Tibial artery (tissue), 4 donors: ENCODE measurements at regions not wholly inside any gene's neighbourhood (a gene's known extent, or its start where the extent isn't known, plus 50 kb on each side); places are given as distances from the start of the nearest gene placed in this dataset.

Experiments
- DNase-seq, 2 donors: peaks; one replicate each; pipeline ENCODE4 v3.0.0-alpha.2; 2019
- H3K27ac ChIP-seq, 2 donors: fragments of 200-600 bp; sonication (generic) in 1 of 2; 1 replicate in 1 of 2; 2 replicates in 1 of 2; pipeline ENCODE4 v1.5.1; 2018 to 2019; ENCODE audit warnings: mild to moderate bottlenecking in 1 of 2
- H3K27me3 ChIP-seq, 2 donors: fragments of 200-600 bp; sonication (generic) in 1 of 2; one replicate each; pipeline versions ENCODE4 v1.5.1 to v1.6.0; 2016 to 2019
- H3K36me3 ChIP-seq, 3 donors: fragments of 200-600 bp; sonication (generic) in 2 of 3; one replicate each; pipeline ENCODE4 v1.5.1; 2016 to 2019; ENCODE audit warnings: mild to moderate bottlenecking in 2 of 3
- H3K4me1 ChIP-seq, 4 donors: fragments of 200-600 bp; sonication (generic) in 2 of 4; 1 replicate in 3 of 4; 2 replicates in 1 of 4; pipeline ENCODE4 v1.5.1; 2016 to 2019
- H3K4me3 ChIP-seq, 2 donors: fragments of 200-600 bp; sonication (generic) in 1 of 2; 1 replicate in 1 of 2; 2 replicates in 1 of 2; pipeline ENCODE4 v1.5.1; 2018 to 2019; ENCODE audit warnings: mild to moderate bottlenecking in 2 of 2
- H3K9me3 ChIP-seq, 3 donors: fragments of 200-600 bp; sonication (generic) in 1 of 3; one replicate each; pipeline ENCODE4 v1.5.1; 2016 to 2019
- intact Hi-C: fragments of 100-400 bp; cut with DNase I; formaldehyde crosslinking; loops from one replicate; pipeline ENCODE4 v1.15.0; 2023; ENCODE audit warnings: low total_unique reads
- TF ChIP-seq, protein P1 (sequence below), 2 experiments: fragments of 200-600 bp in 1 of 2; fragments of 450-650 bp in 1 of 2; IDR thresholded peaks; one replicate each; pipeline ENCODE4 v1.5.1; 2017 to 2019; ENCODE audit warnings: antibody characterized with exemption in 2 of 2, mild to moderate bottlenecking in 1 of 2, moderate library complexity in 1 of 2

DNA sequence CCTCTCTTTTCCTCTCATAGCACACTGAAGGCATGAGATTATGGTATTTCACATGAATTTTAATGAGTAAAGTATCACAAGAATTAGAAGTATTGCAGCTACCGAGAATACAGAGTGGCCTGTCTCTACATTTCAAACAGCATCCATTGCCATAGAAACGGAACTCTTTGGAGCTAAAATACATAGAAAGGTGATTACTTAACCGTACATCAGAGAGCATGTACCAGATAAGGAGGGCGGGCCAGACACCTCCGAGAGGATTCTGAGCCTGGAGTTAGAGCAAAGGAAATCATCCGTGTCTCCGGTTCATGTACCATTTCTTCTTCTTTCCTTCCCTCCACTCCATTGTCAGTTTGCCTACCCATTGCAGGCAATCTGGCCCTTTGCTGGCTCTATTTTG, 196.7 kb downstream of the KLF6 start:
- DNase-seq = no peak
- H3K27me3 ChIP-seq = no peaks in the 10 kb centered on the region
- H3K4me3 ChIP-seq = no peak overlapping the region
- H3K9me3 ChIP-seq = no peaks in the 10 kb centered on the region
- intact Hi-C loops = no loop called here
- TF ChIP-seq, protein P1, sequence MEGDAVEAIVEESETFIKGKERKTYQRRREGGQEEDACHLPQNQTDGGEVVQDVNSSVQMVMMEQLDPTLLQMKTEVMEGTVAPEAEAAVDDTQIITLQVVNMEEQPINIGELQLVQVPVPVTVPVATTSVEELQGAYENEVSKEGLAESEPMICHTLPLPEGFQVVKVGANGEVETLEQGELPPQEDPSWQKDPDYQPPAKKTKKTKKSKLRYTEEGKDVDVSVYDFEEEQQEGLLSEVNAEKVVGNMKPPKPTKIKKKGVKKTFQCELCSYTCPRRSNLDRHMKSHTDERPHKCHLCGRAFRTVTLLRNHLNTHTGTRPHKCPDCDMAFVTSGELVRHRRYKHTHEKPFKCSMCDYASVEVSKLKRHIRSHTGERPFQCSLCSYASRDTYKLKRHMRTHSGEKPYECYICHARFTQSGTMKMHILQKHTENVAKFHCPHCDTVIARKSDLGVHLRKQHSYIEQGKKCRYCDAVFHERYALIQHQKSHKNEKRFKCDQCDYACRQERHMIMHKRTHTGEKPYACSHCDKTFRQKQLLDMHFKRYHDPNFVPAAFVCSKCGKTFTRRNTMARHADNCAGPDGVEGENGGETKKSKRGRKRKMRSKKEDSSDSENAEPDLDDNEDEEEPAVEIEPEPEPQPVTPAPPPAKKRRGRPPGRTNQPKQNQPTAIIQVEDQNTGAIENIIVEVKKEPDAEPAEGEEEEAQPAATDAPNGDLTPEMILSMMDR (IDR thresholded peaks at IDR 0.05) = no peak
- H3K4me1 ChIP-seq = no peaks in the 10 kb centered on the region
- no peaks in the 10 kb centered on the region for H3K36me3 ChIP-seq
- no peak overlapping the region for H3K27ac ChIP-seq

DNA sequence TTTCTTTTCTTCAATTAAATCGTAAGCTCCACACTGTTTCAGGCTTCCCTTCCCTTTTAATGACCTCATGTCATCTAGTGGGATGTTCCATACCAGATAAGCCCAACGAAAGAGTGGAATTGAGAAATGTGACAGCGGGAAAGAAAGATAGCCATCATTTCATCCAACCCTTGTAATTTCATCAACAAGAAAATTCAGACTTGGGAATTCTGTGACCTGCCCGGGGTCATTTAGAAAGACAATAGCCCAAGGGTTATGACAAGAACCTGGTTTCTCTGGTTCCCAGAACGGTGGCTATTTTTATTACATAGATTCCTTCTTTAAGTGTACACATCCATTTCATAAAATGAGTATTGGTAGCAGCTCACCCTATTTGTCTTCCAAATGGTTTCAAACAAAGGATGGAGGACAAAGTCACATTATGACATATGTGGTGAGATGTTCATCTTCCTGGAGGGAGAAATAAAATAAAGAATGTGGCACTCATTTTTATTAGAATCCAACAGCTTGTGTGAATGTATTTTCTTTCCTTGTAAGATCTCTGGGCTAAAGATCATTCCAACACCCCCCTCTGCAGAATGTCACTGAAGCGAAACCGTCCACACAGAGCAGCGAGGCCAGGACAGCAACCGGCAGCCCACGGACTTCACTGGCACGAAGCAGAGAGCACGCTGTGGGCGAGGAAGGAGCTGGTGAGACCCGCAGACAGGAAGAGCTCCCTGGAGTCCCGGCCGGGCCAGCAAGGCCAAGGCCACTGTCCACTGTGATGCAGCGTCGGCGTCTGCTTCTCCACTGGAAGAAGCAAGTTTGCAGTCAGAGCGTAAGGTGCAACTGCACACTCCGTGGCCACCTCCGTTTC, 199.9 kb downstream of the KLF6 start:
- Histone ChIP-seq H3K4me1 (no peaks in the 10 kb centered on the region), H3K36me3 (no peaks in the 10 kb centered on the region), H3K27ac (no peak overlapping the region), H3K4me3 (no peak overlapping the region), H3K9me3 (no peaks in the 10 kb centered on the region), H3K27me3 (no peaks in the 10 kb centered on the region)
- TF ChIP-seq, protein P1 (IDR thresholded peaks at IDR 0.05) = no peak
- intact Hi-C loops = no loop called here
- no peak for DNase-seq

DNA sequence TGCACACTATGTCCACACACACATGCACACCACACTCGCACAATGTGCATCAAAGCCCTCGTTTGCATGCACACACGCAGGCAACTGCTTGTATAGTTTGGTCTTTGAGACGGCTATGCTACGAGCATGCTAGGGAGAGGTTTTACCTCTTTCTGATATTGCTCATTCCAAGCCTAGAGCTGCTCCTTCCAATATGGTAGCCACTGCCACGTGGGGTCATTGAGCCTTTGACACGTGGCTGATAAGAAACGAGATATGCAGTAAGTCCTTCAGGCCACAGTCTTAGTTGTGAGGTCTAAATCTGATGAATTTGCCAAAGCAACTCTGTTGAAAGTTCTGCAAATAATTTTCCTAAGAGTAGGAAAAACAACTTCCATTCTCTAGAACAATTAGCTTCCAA, 204.4 kb downstream of the KLF6 start:
- Histone ChIP-seq H3K27ac (no peak overlapping the region), H3K4me1 (no peaks in the 10 kb centered on the region), H3K4me3 (no peak overlapping the region), H3K9me3 (no peaks in the 10 kb centered on the region), H3K36me3 (no peaks in the 10 kb centered on the region), H3K27me3 (no peaks in the 10 kb centered on the region)
- no peak for DNase-seq
- TF ChIP-seq, protein P1 (IDR thresholded peaks at IDR 0.05) = no peak
- intact Hi-C loops = no loop called here

DNA sequence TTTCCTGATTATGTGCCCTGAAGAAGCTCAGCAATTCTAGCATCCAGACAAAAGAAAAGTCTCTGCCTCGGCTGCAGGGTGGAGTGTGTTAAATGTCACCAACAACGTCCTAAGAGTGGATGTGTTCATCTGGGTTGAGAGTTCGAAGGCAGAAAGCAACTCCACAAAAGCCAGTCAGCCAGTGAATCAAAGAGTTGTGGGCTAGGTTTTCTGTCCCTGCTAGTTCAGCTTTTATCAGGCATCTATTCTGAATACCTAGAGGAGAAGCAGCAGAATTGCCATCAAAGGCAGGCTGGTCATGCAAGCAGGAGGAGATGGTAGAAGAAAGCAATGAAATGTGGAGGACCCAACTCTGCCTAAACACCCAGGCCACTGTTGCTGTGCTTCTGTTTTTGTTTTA, 205.2 kb downstream of the KLF6 start:
- TF ChIP-seq, protein P1 (IDR thresholded peaks at IDR 0.05) = no peak
- DNase-seq = no peak
- H3K4me1 ChIP-seq = peaks cover 0 to under 1% (median 0%) of the 10 kb centered on the region in 4 donors
- H3K27me3 ChIP-seq = no peaks in the 10 kb centered on the region
- H3K27ac ChIP-seq = no peak overlapping the region
- intact Hi-C loops = loop anchor here (10.0 kb wide), 1 partner anchor 195 kb away; no protein-coding TSS in a partner anchor
- no peaks in the 10 kb centered on the region for H3K9me3 ChIP-seq
- no peaks in the 10 kb centered on the region for H3K36me3 ChIP-seq
- no peak overlapping the region for H3K4me3 ChIP-seq

DNA sequence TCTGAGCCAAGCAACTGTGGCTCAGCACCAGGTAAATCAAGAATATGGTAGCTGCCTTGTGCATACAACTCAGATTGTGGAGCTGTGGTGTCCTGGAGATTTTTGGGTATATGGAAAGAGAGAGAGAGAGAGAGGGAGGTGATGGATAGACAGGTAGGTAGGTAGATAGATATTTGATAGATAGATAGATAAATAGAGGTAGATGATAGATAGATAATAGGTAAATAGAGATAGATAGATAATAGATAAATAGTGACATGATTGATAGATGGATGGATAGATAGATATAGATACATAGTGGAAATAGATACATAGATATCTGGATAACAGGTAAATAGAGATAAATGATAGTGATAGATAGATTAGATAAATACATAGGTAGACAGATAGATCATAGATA, 206.3 kb downstream of the KLF6 start:
- TF ChIP-seq, protein P1 (IDR thresholded peaks at IDR 0.05) = no peak
- Histone ChIP-seq H3K36me3 (no peaks in the 10 kb centered on the region), H3K4me3 (no peak overlapping the region), H3K4me1 (peaks cover 0 to 8% (median 0%) of the 10 kb centered on the region in 4 donors), H3K9me3 (no peaks in the 10 kb centered on the region), H3K27me3 (no peaks in the 10 kb centered on the region), H3K27ac (no peak overlapping the region)
- no peak for DNase-seq
- intact Hi-C loops = loop anchor here (10.0 kb wide), 1 partner anchor 194 kb away; no protein-coding TSS in a partner anchor
